B cell (primary cell): ENCODE measurements at regions not wholly inside any gene's neighbourhood (a gene's known extent, or its start where the extent isn't known, plus 50 kb on each side); places are given as distances from the start of the nearest gene placed in this dataset.

Experiments
- CTCF ChIP-seq: fragments of 200-600 bp; IDR thresholded peaks from one replicate; pipeline ENCODE4 v1.8.0; 2022; ENCODE audit warnings: antibody characterized with exemption, mild to moderate bottlenecking
- EZH2 ChIP-seq: IDR thresholded peaks from 2 replicates; pipeline ENCODE4 v1.6.1; 2012; ENCODE audit warnings: borderline replicate concordance, low read depth, mild to moderate bottlenecking, moderate library complexity, low read length; ENCODE audit not compliant: insufficient read depth, poor library complexity, severe bottlenecking

- no peak for TF ChIP-seq CTCF
- no peak for TF ChIP-seq EZH2
These were observed 138.5 kb downstream of the TMEM200C start for GRCh38 chr18:5756823-5757222.
